Endometrium (tissue), 2 donors: ENCODE measurements at regions not wholly inside any gene's neighbourhood (a gene's known extent, or its start where the extent isn't known, plus 50 kb on each side); places are given as distances from the start of the nearest gene placed in this dataset.
A peak's percentile ranks its signal among the peaks of the same experiment; 100 is the strongest.
"Not testable (repeated sequence)": the region's sequence is repeated elsewhere in the genome, so short reads cannot be mapped to it uniquely, and the experiment has no call there.

Experiments
- FAIRE-seq: peaks from 2 replicates; lab custom pipeline; 2012; peaks lifted over from hg19 to GRCh38; lab: Jason Lieb, UNC
- donor health status: control.
- donor health status: control.

- no peak for FAIRE-seq
Measured at GRCh38 chr3:77707281-77707680, 667.4 kb downstream of the ROBO2 start.

GRCh38 chr3:77709155-77709554, 669.3 kb downstream of the ROBO2 start:
- FAIRE-seq: no peak

- FAIRE-seq: no peak
Measured at GRCh38 chr3:77718311-77718710, 678.4 kb downstream of the ROBO2 start.

GRCh38 chr3:77720460-77720971, 680.6 kb downstream of the ROBO2 start:
- no peak for FAIRE-seq

- no peak for FAIRE-seq
Measured at GRCh38 chr3:77726517-77726916, 686.6 kb downstream of the ROBO2 start.

- no peak for FAIRE-seq
Measured at GRCh38 chr3:77746048-77746447, 706.1 kb downstream of the ROBO2 start.

GRCh38 chr3:77746892-77747291, 707.0 kb downstream of the ROBO2 start:
- no peak for FAIRE-seq

- not testable (repeated sequence) for FAIRE-seq
Measured at GRCh38 chr3:77756397-77756975, 716.6 kb downstream of the ROBO2 start.

- FAIRE-seq: no peak
Measured at GRCh38 chr3:77772459-77772858, 732.6 kb downstream of the ROBO2 start.

- FAIRE-seq: no peak
Measured at GRCh38 chr3:77773084-77773483, 733.2 kb downstream of the ROBO2 start.

GRCh38 chr3:77780278-77780996, 740.5 kb downstream of the ROBO2 start:
- FAIRE-seq: no peak

- FAIRE-seq: peak; percentile 53
Measured at GRCh38 chr3:77786216-77786615, 746.3 kb downstream of the ROBO2 start.

- no peak for FAIRE-seq
Measured at GRCh38 chr3:77795013-77795412, 755.1 kb downstream of the ROBO2 start.

- no peak for FAIRE-seq
Measured at GRCh38 chr3:77799278-77799677, 759.4 kb downstream of the ROBO2 start.

- no peak for FAIRE-seq
Measured at GRCh38 chr3:77800893-77801292, 761.0 kb downstream of the ROBO2 start.

- no peak for FAIRE-seq
Measured at GRCh38 chr3:77807312-77807711, 767.4 kb downstream of the ROBO2 start.

- FAIRE-seq: peak; percentile 59
Measured at GRCh38 chr3:77814845-77815244, 774.9 kb downstream of the ROBO2 start.

- FAIRE-seq: no peak
Measured at GRCh38 chr3:77815467-77815866, 775.6 kb downstream of the ROBO2 start.

- FAIRE-seq: no peak
Measured at GRCh38 chr3:77816366-77816765, 776.5 kb downstream of the ROBO2 start.

GRCh38 chr3:77825001-77825827, 785.3 kb downstream of the ROBO2 start:
- FAIRE-seq: no peak

- FAIRE-seq: peak; percentile 91
Measured at GRCh38 chr3:77835921-77836320, 796.0 kb downstream of the ROBO2 start.

GRCh38 chr3:77837456-77838025, 797.6 kb downstream of the ROBO2 start:
- FAIRE-seq: no peak

- no peak for FAIRE-seq
Measured at GRCh38 chr3:77859156-77859555, 819.3 kb downstream of the ROBO2 start.
